ENCODE measurements at regions not wholly inside any gene's neighbourhood (a gene's known extent, or its start where the extent isn't known, plus 50 kb on each side); places are given as distances from the start of the nearest gene placed in this dataset.

DNA sequence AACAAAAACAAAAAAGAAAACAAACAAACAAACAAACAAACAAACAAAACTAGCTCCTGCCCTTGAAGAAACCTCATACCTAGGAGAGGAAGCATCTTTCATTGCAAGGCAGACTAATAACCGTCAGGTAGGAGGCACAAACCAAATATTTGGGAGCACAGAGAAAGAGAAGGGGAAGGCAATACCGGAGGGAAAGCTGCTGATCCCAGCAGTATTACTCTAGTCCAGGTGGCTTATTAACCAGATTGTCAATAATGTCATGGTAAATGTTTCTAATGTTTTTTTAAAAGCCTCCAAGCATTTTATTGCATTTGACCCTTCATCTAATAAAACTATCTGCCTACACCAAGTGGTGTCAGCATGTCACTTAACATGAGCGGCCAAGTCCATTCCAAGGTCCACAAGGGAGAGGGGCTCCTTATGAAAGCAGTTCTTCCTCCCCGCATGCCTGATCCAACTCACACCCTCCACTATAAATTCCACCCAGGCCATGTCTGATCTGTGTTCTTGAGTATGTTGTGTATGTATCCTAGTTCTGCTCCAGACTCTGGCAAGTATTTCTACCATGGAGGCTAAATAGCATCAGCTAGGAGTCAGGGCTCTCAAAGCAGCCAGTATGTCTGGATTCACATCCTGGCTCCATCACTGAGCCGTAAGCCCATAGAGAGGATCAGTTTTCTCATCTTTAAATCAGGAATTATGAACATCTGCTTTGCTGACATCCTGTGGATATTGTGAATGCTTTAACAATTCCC lies 208.1 kb upstream of the TENM4 start:
- TF ChIP-seq, protein P1, sequence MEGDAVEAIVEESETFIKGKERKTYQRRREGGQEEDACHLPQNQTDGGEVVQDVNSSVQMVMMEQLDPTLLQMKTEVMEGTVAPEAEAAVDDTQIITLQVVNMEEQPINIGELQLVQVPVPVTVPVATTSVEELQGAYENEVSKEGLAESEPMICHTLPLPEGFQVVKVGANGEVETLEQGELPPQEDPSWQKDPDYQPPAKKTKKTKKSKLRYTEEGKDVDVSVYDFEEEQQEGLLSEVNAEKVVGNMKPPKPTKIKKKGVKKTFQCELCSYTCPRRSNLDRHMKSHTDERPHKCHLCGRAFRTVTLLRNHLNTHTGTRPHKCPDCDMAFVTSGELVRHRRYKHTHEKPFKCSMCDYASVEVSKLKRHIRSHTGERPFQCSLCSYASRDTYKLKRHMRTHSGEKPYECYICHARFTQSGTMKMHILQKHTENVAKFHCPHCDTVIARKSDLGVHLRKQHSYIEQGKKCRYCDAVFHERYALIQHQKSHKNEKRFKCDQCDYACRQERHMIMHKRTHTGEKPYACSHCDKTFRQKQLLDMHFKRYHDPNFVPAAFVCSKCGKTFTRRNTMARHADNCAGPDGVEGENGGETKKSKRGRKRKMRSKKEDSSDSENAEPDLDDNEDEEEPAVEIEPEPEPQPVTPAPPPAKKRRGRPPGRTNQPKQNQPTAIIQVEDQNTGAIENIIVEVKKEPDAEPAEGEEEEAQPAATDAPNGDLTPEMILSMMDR (IDR thresholded peaks at IDR 0.05; ENCODE audit: poor library complexity) = no peak
- no peak for TF ChIP-seq EZH2 (IDR thresholded peaks at IDR 0.05; ENCODE audit: borderline replicate concordance)
- TF ChIP-seq EZH2phosphoT487 (IDR thresholded peaks at IDR 0.05; ENCODE audit: low read depth, severe bottlenecking, unreplicated experiment) = no peak
